ENCODE measurements at regions not wholly inside any gene's neighbourhood (a gene's known extent, or its start where the extent isn't known, plus 50 kb on each side); places are given as distances from the start of the nearest gene placed in this dataset.

DNA sequence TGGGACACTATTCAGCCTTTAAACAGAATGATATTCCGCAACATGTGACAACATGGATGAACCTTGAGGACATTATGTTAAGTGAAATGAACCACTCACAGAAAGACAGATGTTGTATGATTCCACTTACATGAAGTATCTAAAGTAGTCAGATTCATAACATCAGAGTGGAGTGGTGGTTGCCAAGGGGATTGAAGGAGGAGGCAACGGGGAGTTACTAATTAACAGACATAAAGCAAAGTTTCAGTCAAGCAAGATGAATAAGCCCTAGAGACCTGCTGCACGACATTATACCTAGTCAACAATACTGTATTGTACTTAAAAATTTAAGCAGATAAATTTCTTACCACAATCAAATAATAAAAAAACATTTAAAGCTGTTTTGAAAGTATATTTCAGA, 105.0 kb upstream of the NR0B1 start:
- Histone ChIP-seq H3K9me3 (no peaks in the 10 kb centered on the region), H3K4me3 (no peak overlapping the region), H3K27me3 (no peaks in the 10 kb centered on the region), H3K36me3 (no peaks in the 10 kb centered on the region), H3K4me1 (no peaks in the 10 kb centered on the region), H3K27ac (no peak overlapping the region)
- no peak for DNase-seq
- WGBS, 2 donors = 65 to 70% methylated on average over 3 of the region's 3 CpGs
- no peak for TF ChIP-seq POLR2AphosphoS5 (IDR thresholded peaks at IDR 0.05)
- no peak for ATAC-seq (ENCODE audit: low FRiP score in 2 of 2)

DNA sequence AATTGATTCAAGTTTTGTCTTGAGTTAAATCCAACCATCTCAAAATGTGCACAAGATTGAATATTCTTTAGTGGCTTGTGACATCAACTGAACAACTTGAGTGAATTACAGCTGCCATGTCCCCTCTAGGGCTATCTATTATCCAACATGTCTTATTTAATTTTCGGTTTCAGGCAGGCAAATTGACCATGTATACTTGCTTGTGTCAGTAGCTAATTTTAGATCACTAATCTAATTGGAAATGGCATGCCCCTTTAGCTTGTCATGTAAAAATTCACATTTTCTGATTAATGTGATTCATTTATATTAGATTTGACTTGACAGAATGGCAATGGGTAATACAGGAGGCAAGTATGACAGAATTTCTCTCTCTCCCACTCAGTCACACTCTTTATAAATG, 93.2 kb upstream of the NR0B1 start:
- H3K36me3 ChIP-seq = no peaks in the 10 kb centered on the region
- H3K4me1 ChIP-seq = no peaks in the 10 kb centered on the region
- 33 to 80% methylated on average over 1 of the region's 1 CpG for WGBS, 2 donors
- no peaks in the 10 kb centered on the region for H3K9me3 ChIP-seq
- no peak overlapping the region for H3K27ac ChIP-seq
- H3K27me3 ChIP-seq = no peaks in the 10 kb centered on the region
- DNase-seq = no peak
- TF ChIP-seq CTCF (IDR thresholded peaks at IDR 0.05) = no peak
- TF ChIP-seq EP300 (IDR thresholded peaks at IDR 0.05) = no peak
- TF ChIP-seq POLR2AphosphoS5 (IDR thresholded peaks at IDR 0.05) = no peak
- TF ChIP-seq POLR2A (IDR thresholded peaks at IDR 0.05) = no peak
- ATAC-seq (ENCODE audit: low FRiP score in 2 of 2) = no peak
- no peak overlapping the region for H3K4me3 ChIP-seq

DNA sequence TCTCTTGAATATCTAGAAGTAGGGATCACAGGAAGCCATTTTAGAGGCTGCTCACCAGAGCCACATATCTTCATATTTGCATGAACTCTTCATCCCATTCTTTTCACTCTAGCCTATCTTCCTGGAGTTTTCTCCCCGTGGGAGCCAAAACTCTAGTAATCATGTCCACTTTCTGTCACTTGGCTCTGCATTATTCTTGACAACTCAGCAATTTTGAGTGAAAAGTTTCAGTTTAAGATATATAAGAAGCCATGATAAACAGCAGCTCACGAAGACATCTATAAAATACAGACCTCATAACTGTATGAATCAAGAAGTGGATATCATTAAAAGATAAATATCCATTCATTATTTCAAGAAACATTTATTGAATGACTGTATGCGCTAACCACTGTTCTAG, 79.1 kb upstream of the NR0B1 start:
- H3K36me3 ChIP-seq = no peaks in the 10 kb centered on the region
- WGBS, 2 donors = 76 to 85% methylated on average over 3 of the region's 3 CpGs
- H3K4me1 ChIP-seq = no peaks in the 10 kb centered on the region
- no peaks in the 10 kb centered on the region for H3K27me3 ChIP-seq
- no peak overlapping the region for H3K27ac ChIP-seq
- ATAC-seq (ENCODE audit: low FRiP score in 2 of 2) = no peak
- no peak for DNase-seq
- no peaks in the 10 kb centered on the region for H3K9me3 ChIP-seq
- no peak overlapping the region for H3K4me3 ChIP-seq
- TF ChIP-seq EP300 (IDR thresholded peaks at IDR 0.05) (no peak), POLR2A (IDR thresholded peaks at IDR 0.05) (no peak), CTCF (IDR thresholded peaks at IDR 0.05) (no peak), POLR2AphosphoS5 (IDR thresholded peaks at IDR 0.05) (no peak)

GRCh38 chrX:30373951-30374350, 64.8 kb upstream of the NR0B1 start:
- TF ChIP-seq CTCF (IDR thresholded peaks at IDR 0.05) = no peak
- no peak for TF ChIP-seq POLR2AphosphoS5 (IDR thresholded peaks at IDR 0.05)
- no peak for TF ChIP-seq EP300 (IDR thresholded peaks at IDR 0.05)
- no peak for TF ChIP-seq POLR2A (IDR thresholded peaks at IDR 0.05)
- WGBS, 2 donors = 61 to 68% methylated on average over 3 of the region's 3 CpGs
- no peak for ATAC-seq (ENCODE audit: low FRiP score in 2 of 2)
- H3K27ac ChIP-seq = no peak overlapping the region
- no peak for DNase-seq
- no peak overlapping the region for H3K4me3 ChIP-seq
- H3K36me3 ChIP-seq = no peaks in the 10 kb centered on the region
- H3K4me1 ChIP-seq = no peaks in the 10 kb centered on the region
- H3K27me3 ChIP-seq = no peaks in the 10 kb centered on the region
- no peaks in the 10 kb centered on the region for H3K9me3 ChIP-seq

DNA sequence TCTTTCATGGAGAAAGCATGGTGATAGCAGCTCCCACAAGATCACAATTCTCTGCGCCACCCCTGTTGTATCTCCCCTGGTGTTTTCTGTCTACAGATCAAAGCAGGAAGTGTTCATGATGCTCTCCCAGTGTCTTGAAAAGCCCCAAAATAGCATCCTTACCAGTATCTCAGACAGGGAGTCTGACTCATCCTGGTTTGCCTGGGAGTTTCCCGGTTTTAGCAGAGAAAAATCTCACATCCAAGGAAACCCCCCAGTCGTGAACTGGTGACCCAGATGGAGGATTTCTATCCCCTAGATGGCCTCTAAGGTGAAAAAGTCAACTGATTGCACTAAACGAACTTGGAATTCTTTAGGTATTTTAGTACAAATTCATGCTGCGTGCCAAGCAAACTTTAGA, 64.3 kb upstream of the NR0B1 start:
- no peaks in the 10 kb centered on the region for H3K4me1 ChIP-seq
- no peak overlapping the region for H3K4me3 ChIP-seq
- H3K27me3 ChIP-seq = no peaks in the 10 kb centered on the region
- H3K36me3 ChIP-seq = no peaks in the 10 kb centered on the region
- DNase-seq (no peak), ATAC-seq (ENCODE audit: low FRiP score in 2 of 2) (peak in 1 of 2 donors; percentile 14)
- 60 to 62% methylated on average over 5 of the region's 5 CpGs for WGBS, 2 donors
- TF ChIP-seq POLR2A (IDR thresholded peaks at IDR 0.05) (no peak), CTCF (IDR thresholded peaks at IDR 0.05) (no peak), POLR2AphosphoS5 (IDR thresholded peaks at IDR 0.05) (no peak), EP300 (IDR thresholded peaks at IDR 0.05) (no peak)
- no peak overlapping the region for H3K27ac ChIP-seq
- H3K9me3 ChIP-seq = no peaks in the 10 kb centered on the region
